ENCODE measurements at regions not wholly inside any gene's neighbourhood (a gene's known extent, or its start where the extent isn't known, plus 50 kb on each side); places are given as distances from the start of the nearest gene placed in this dataset.

- no peak for DNase-seq
- in situ Hi-C loops (cut with HindIII; ENCODE audit: low pct_ligation_motif_present, low pct_unique_long_range_greater_than_20kb, low sequenced_read_pairs) = no loop called here
These were observed 114.2 kb upstream of the ATP1A1 start for GRCh38 chr1:116258668-116259419.

GRCh38 chr1:116259663-116260062, 113.4 kb upstream of the ATP1A1 start:
- in situ Hi-C loops (cut with HindIII; ENCODE audit: low pct_ligation_motif_present, low pct_unique_long_range_greater_than_20kb, low sequenced_read_pairs) = no loop called here
- no peak for DNase-seq

GRCh38 chr1:116260115-116260514, 112.9 kb upstream of the ATP1A1 start:
- in situ Hi-C loops (cut with HindIII; ENCODE audit: low pct_ligation_motif_present, low pct_unique_long_range_greater_than_20kb, low sequenced_read_pairs) = no loop called here
- DNase-seq = no peak

GRCh38 chr1:116260621-116261020, 112.4 kb upstream of the ATP1A1 start:
- in situ Hi-C loops (cut with HindIII; ENCODE audit: low pct_ligation_motif_present, low pct_unique_long_range_greater_than_20kb, low sequenced_read_pairs) = no loop called here
- no peak for DNase-seq

GRCh38 chr1:116261227-116261626, 111.8 kb upstream of the ATP1A1 start:
- in situ Hi-C loops (cut with HindIII; ENCODE audit: low pct_ligation_motif_present, low pct_unique_long_range_greater_than_20kb, low sequenced_read_pairs) = no loop called here
- DNase-seq = no peak

GRCh38 chr1:116262207-116262994, 110.6 kb upstream of the ATP1A1 start:
- DNase-seq = no peak
- in situ Hi-C loops (cut with HindIII; ENCODE audit: low pct_ligation_motif_present, low pct_unique_long_range_greater_than_20kb, low sequenced_read_pairs) = no loop called here

- DNase-seq = no peak
- in situ Hi-C loops (cut with HindIII; ENCODE audit: low pct_ligation_motif_present, low pct_unique_long_range_greater_than_20kb, low sequenced_read_pairs) = no loop called here
These were observed 110.1 kb upstream of the ATP1A1 start for GRCh38 chr1:116262995-116263385.

GRCh38 chr1:116265931-116266863, 106.8 kb upstream of the ATP1A1 start:
- in situ Hi-C loops (cut with HindIII; ENCODE audit: low pct_ligation_motif_present, low pct_unique_long_range_greater_than_20kb, low sequenced_read_pairs) = no loop called here
- no peak for DNase-seq

GRCh38 chr1:116266864-116267212, 106.2 kb upstream of the ATP1A1 start:
- in situ Hi-C loops (cut with HindIII; ENCODE audit: low pct_ligation_motif_present, low pct_unique_long_range_greater_than_20kb, low sequenced_read_pairs) = no loop called here
- no peak for DNase-seq

GRCh38 chr1:116268211-116268610, 104.8 kb upstream of the ATP1A1 start:
- in situ Hi-C loops (cut with HindIII; ENCODE audit: low pct_ligation_motif_present, low pct_unique_long_range_greater_than_20kb, low sequenced_read_pairs) = no loop called here
- peak; percentile 35 for DNase-seq

- no peak for DNase-seq
- in situ Hi-C loops (cut with HindIII; ENCODE audit: low pct_ligation_motif_present, low pct_unique_long_range_greater_than_20kb, low sequenced_read_pairs) = no loop called here
These were observed 102.6 kb upstream of the ATP1A1 start for GRCh38 chr1:116270316-116271057.

GRCh38 chr1:116273042-116273783, 99.8 kb upstream of the ATP1A1 start:
- no peak for DNase-seq
- in situ Hi-C loops (cut with HindIII; ENCODE audit: low pct_ligation_motif_present, low pct_unique_long_range_greater_than_20kb, low sequenced_read_pairs) = no loop called here

GRCh38 chr1:116276532-116276931, 96.5 kb upstream of the ATP1A1 start:
- no peak for DNase-seq
- in situ Hi-C loops (cut with HindIII; ENCODE audit: low pct_ligation_motif_present, low pct_unique_long_range_greater_than_20kb, low sequenced_read_pairs) = no loop called here

GRCh38 chr1:116277840-116278540, 95.1 kb upstream of the ATP1A1 start:
- in situ Hi-C loops (cut with HindIII; ENCODE audit: low pct_ligation_motif_present, low pct_unique_long_range_greater_than_20kb, low sequenced_read_pairs) = no loop called here
- no peak for DNase-seq

GRCh38 chr1:116278541-116278866, 94.5 kb upstream of the ATP1A1 start:
- in situ Hi-C loops (cut with HindIII; ENCODE audit: low pct_ligation_motif_present, low pct_unique_long_range_greater_than_20kb, low sequenced_read_pairs) = no loop called here
- no peak for DNase-seq

GRCh38 chr1:116279715-116280114, 93.3 kb upstream of the ATP1A1 start:
- DNase-seq = no peak
- in situ Hi-C loops (cut with HindIII; ENCODE audit: low pct_ligation_motif_present, low pct_unique_long_range_greater_than_20kb, low sequenced_read_pairs) = no loop called here

GRCh38 chr1:116284819-116285390, 88.1 kb upstream of the ATP1A1 start:
- in situ Hi-C loops (cut with HindIII; ENCODE audit: low pct_ligation_motif_present, low pct_unique_long_range_greater_than_20kb, low sequenced_read_pairs) = no loop called here
- DNase-seq = no peak

Measured in ACHN (cell line).